PFSK-1 (cell line): ENCODE measurements at regions not wholly inside any gene's neighbourhood (a gene's known extent, or its start where the extent isn't known, plus 50 kb on each side); places are given as distances from the start of the nearest gene placed in this dataset.

ENCODE experiments used
- FOXP2 ChIP-seq: optimal IDR thresholded peaks from 2 replicates; pipeline ENCODE3; 2011; ENCODE audit warnings: borderline replicate concordance, control low read depth, inconsistent platforms; ENCODE audit not compliant: insufficient read depth; ENCODE audit errors: extremely low read length, extremely low read depth
- POLR2AphosphoS5 ChIP-seq: IDR thresholded peaks from 2 replicates; pipeline ENCODE4 v1.6.1; 2012; ENCODE audit warnings: low read depth, mild to moderate bottlenecking, control low read depth, low read length, moderate library complexity
- SIN3A ChIP-seq: IDR thresholded peaks from 2 replicates; pipeline ENCODE4 v1.6.1; 2012; ENCODE audit warnings: mild to moderate bottlenecking, low read length, moderate library complexity, borderline replicate concordance; ENCODE audit not compliant: insufficient read depth
- TAF1 ChIP-seq: IDR thresholded peaks from 2 replicates; pipeline ENCODE4 v1.6.1; 2012; ENCODE audit warnings: low read length, control low read depth, borderline replicate concordance; ENCODE audit not compliant: insufficient read depth
- TF ChIP-seq, protein P1 (sequence below), 2 experiments: IDR thresholded peaks; 2 replicates each; pipeline versions ENCODE4 v1.6.1 to v1.8.0; 2011 to 2012; ENCODE audit warnings: low read depth in 2 of 2, low read length in 2 of 2, control low read depth in 1 of 2, inconsistent platforms in 1 of 2, mild to moderate bottlenecking in 1 of 2, moderate library complexity in 1 of 2; ENCODE audit not compliant: insufficient read depth in 1 of 2

DNA sequence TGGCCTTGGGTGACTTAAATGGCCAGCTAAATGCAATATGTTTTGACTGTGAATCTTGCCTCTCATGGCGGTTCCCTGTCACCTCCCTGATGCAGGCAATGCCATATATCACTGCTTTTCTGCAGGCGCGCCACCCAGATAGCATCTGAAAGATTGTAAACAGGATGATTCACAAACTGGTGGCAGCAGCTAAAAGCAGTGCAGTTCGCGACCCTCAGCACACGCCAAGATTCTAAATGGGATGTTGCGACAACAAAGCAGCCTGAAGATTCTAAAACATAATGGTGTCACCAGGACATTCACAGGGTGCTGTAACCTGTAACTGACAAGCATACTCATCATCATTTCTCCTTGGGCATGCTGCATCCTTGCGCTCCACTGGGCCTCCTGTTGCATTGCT is 440.4 kb upstream of the CADM1 start:
- TF ChIP-seq POLR2AphosphoS5, result no peak
- TF ChIP-seq TAF1, result no peak
- no peak for TF ChIP-seq FOXP2
- TF ChIP-seq SIN3A, result no peak
- TF ChIP-seq, protein P1, sequence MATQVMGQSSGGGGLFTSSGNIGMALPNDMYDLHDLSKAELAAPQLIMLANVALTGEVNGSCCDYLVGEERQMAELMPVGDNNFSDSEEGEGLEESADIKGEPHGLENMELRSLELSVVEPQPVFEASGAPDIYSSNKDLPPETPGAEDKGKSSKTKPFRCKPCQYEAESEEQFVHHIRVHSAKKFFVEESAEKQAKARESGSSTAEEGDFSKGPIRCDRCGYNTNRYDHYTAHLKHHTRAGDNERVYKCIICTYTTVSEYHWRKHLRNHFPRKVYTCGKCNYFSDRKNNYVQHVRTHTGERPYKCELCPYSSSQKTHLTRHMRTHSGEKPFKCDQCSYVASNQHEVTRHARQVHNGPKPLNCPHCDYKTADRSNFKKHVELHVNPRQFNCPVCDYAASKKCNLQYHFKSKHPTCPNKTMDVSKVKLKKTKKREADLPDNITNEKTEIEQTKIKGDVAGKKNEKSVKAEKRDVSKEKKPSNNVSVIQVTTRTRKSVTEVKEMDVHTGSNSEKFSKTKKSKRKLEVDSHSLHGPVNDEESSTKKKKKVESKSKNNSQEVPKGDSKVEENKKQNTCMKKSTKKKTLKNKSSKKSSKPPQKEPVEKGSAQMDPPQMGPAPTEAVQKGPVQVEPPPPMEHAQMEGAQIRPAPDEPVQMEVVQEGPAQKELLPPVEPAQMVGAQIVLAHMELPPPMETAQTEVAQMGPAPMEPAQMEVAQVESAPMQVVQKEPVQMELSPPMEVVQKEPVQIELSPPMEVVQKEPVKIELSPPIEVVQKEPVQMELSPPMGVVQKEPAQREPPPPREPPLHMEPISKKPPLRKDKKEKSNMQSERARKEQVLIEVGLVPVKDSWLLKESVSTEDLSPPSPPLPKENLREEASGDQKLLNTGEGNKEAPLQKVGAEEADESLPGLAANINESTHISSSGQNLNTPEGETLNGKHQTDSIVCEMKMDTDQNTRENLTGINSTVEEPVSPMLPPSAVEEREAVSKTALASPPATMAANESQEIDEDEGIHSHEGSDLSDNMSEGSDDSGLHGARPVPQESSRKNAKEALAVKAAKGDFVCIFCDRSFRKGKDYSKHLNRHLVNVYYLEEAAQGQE (IDR thresholded peaks at IDR 0.05; ENCODE audit: insufficient read depth in 1 of 2, low read depth in 2 of 2, low read length in 2 of 2), result no peak

DNA sequence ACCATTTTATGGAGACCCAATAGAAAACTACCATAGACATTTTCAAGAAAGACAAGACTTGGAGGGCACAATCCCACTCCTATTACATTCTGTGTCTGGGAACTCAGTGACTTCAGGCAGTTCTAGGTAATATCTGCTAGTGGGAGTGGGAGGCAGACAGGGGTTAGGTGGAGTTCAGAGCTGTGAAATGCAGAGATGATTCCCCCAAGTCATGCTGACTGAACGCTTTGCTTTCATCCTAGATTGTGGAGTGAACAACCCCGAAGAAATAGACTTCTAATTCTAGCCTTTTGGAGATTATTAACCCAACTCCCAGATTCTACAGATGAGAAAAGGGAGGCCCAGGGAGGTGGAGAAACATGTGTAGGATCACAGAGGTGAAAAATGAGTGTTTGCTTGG is 437.8 kb upstream of the CADM1 start:
- TF ChIP-seq, protein P1 (IDR thresholded peaks at IDR 0.05; ENCODE audit: insufficient read depth in 1 of 2, low read depth in 2 of 2, low read length in 2 of 2), result no peak
- no peak for TF ChIP-seq POLR2AphosphoS5
- no peak for TF ChIP-seq FOXP2
- TF ChIP-seq TAF1, result no peak
- TF ChIP-seq SIN3A, result no peak

DNA sequence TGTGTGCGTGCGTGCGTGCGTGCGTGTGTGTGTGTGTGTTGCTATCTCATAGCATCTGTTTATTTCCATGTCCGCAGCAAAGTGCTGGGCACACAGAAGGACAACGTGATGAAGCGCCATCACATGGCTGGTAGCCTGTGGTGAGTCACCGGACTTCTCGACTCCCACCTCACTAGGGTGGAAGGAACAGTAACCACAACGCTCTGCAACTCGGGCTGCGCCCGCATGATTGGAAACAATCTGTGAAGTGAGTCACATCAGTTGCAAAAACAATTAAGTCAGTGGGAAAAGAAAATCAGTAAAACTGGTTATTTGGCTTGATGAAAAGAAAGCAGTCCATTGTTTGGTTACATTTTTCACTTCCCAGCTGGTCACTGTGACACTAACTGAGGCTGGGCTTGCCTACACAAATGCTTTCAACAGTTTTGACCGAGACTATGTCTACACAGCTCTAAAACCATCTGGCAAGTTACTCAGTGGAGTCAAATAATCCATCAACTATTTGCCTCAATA is 437.3 kb upstream of the CADM1 start:
- TF ChIP-seq TAF1 (no peak), POLR2AphosphoS5 (no peak)
- TF ChIP-seq, protein P1 (IDR thresholded peaks at IDR 0.05; ENCODE audit: insufficient read depth in 1 of 2, low read depth in 2 of 2, low read length in 2 of 2), result 0 out of 4 replicates have a peak, but pooled peaks of 1 of the 2 experiments have one; percentile 21

DNA sequence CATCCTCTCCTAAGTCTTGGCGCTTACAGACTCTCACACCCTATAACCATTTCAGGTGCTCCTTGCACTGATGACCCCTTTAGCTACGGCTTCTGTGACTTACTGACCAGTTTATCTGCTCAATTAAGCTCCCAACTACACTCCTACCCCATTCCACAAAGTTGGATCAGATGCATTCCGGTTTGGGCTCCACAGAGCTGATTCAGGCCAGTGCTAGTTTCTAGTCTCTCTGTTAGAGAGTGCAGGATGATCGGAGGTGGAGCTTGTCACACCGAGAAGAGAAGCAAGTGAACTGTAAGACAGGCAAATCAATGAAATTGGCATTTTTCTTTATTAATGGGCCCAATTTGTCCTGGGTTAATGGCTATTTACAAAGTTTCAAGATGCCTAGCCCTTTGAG is 436.8 kb upstream of the CADM1 start:
- no peak for TF ChIP-seq FOXP2
- TF ChIP-seq TAF1, result no peak
- TF ChIP-seq, protein P1 (IDR thresholded peaks at IDR 0.05; ENCODE audit: insufficient read depth in 1 of 2, low read depth in 2 of 2, low read length in 2 of 2), result no peak
- no peak for TF ChIP-seq POLR2AphosphoS5
- no peak for TF ChIP-seq SIN3A

DNA sequence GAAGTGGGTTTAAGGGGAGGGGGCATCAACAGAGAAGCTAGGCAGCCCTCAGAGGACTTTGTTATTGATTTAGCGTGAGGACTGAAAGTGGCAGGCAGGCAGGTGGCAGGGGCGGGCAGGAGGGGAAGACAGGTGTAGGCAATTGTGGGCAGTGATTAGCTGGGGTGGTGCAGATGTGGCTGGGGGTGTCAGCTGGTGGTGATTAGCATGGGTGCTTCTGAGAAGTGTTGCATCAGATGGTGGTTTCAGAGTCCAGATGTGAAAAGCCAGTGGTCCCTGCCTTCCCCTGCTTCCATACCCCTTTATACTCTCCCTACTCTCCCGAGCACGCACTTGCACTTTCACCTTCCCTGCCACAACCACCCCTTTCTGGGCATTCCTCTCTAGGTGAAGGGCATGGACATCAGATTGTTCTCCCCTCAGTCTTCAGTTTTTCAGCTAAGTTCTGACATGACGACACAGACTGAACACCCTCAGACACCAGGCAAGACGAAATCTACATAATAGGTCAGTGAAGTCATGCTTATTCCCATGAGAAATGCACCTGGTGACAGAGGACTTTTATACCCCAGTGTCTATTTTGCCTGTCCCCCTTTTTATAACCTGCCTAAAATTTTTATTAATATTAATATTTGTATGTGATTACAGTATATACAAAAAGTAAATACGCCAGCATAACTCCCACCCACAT is 435.7 kb upstream of the CADM1 start:
- TF ChIP-seq FOXP2, result no peak
- no peak for TF ChIP-seq TAF1
- no peak for TF ChIP-seq SIN3A
- no peak for TF ChIP-seq POLR2AphosphoS5
- TF ChIP-seq, protein P1 (IDR thresholded peaks at IDR 0.05; ENCODE audit: insufficient read depth in 1 of 2, low read depth in 2 of 2, low read length in 2 of 2), result no peak
